Keratinocyte (primary cell): ENCODE measurements at regions not wholly inside any gene's neighbourhood (a gene's known extent, or its start where the extent isn't known, plus 50 kb on each side); places are given as distances from the start of the nearest gene placed in this dataset.

Experiments used
- CTCF ChIP-seq, 3 experiments: IDR thresholded peaks in 1 of 3; conservative IDR thresholded peaks in 1 of 3; optimal IDR thresholded peaks in 1 of 3; 2 replicates in 2 of 3; 3 replicates in 1 of 3; pipeline versions ENCODE3 to v1.5.1; 2011; ENCODE audit warnings: low read length in 3 of 3, mild to moderate bottlenecking in 3 of 3, moderate library complexity in 2 of 3, control low read depth in 1 of 3, inconsistent platforms in 1 of 3; ENCODE audit not compliant: insufficient read depth in 2 of 3; ENCODE audit errors: extremely low read depth in 1 of 3
- EZH2 ChIP-seq: IDR thresholded peaks from one replicate; pipeline ENCODE4 v1.6.1; 2012; ENCODE audit warnings: inconsistent platforms, mild to moderate bottlenecking, low read length, moderate library complexity

GRCh38 chr12:19912991-19913390, 455.3 kb upstream of the PDE3A start:
- TF ChIP-seq EZH2 = no peak
- TF ChIP-seq CTCF (optimal IDR thresholded peaks at IDR 0.05 in 1 of 3, IDR thresholded peaks at IDR 0.05 in 1 of 3, conservative IDR thresholded peaks at IDR 0.05 in 1 of 3; ENCODE audit: extremely low read depth in 1 of 3, insufficient read depth in 2 of 3, low read length in 3 of 3) = no peak
